IPS-18a (cell line): ENCODE measurements at regions not wholly inside any gene's neighbourhood (a gene's known extent, or its start where the extent isn't known, plus 50 kb on each side); places are given as distances from the start of the nearest gene placed in this dataset.

Source experiments
- H3K27ac ChIP-seq: one replicate; pipeline ENCODE4 v1.5.1; 2013; ENCODE audit warnings: low read length
- H3K27me3 ChIP-seq: one replicate; pipeline ENCODE4 v1.6.1; 2013; ENCODE audit warnings: mild to moderate bottlenecking, low read length; ENCODE audit not compliant: control insufficient read depth, insufficient read depth
- H3K36me3 ChIP-seq: one replicate; pipeline ENCODE4 v1.6.1; 2013; ENCODE audit warnings: low read depth, low read length; ENCODE audit not compliant: control insufficient read depth
- H3K4me1 ChIP-seq: one replicate; pipeline ENCODE4 v1.6.1; 2013; ENCODE audit warnings: low read depth, low read length; ENCODE audit not compliant: control insufficient read depth
- H3K4me3 ChIP-seq: one replicate; pipeline ENCODE4 v1.5.1; 2013; ENCODE audit warnings: low read length
- H3K9ac ChIP-seq: one replicate; pipeline ENCODE4 v1.6.1; 2013; ENCODE audit warnings: mild to moderate bottlenecking, low read length, moderate library complexity
- H3K9me3 ChIP-seq: one replicate; pipeline ENCODE4 v1.6.1; 2013; ENCODE audit warnings: low read depth, low read length; ENCODE audit not compliant: control insufficient read depth

- Histone ChIP-seq H3K9ac (no peak overlapping the region), H3K36me3 (no peaks in the 10 kb centered on the region), H3K4me3 (no peak overlapping the region), H3K9me3 (no peaks in the 10 kb centered on the region), H3K4me1 (peaks cover 6% of the 10 kb centered on the region), H3K27ac (no peak overlapping the region), H3K27me3 (no peaks in the 10 kb centered on the region)
These were observed 190.5 kb upstream of the NRP1 start for GRCh38 chr10:33524966-33525365.

GRCh38 chr10:33524041-33524440 lies 189.6 kb upstream of the NRP1 start:
- Histone ChIP-seq H3K4me3 (no peak overlapping the region), H3K4me1 (peaks cover 15% of the 10 kb centered on the region), H3K9ac (no peak overlapping the region), H3K36me3 (no peaks in the 10 kb centered on the region), H3K27me3 (no peaks in the 10 kb centered on the region), H3K27ac (no peak overlapping the region), H3K9me3 (no peaks in the 10 kb centered on the region)

GRCh38 chr10:33523236-33523792 lies 188.8 kb upstream of the NRP1 start:
- Histone ChIP-seq H3K4me3 (no peak overlapping the region), H3K27ac (no peak overlapping the region), H3K4me1 (peaks cover 19% of the 10 kb centered on the region), H3K9me3 (no peaks in the 10 kb centered on the region), H3K9ac (no peak overlapping the region), H3K36me3 (no peaks in the 10 kb centered on the region), H3K27me3 (no peaks in the 10 kb centered on the region)

GRCh38 chr10:33521904-33522303 lies 187.4 kb upstream of the NRP1 start:
- Histone ChIP-seq H3K9me3 (no peaks in the 10 kb centered on the region), H3K27me3 (no peaks in the 10 kb centered on the region), H3K27ac (no peak overlapping the region), H3K4me3 (no peak overlapping the region), H3K36me3 (no peaks in the 10 kb centered on the region), H3K4me1 (peaks cover 20% of the 10 kb centered on the region), H3K9ac (no peak overlapping the region)

GRCh38 chr10:33521062-33521461 lies 186.6 kb upstream of the NRP1 start:
- Histone ChIP-seq H3K9me3 (no peaks in the 10 kb centered on the region), H3K9ac (no peak overlapping the region), H3K36me3 (no peaks in the 10 kb centered on the region), H3K4me3 (no peak overlapping the region), H3K27ac (no peak overlapping the region), H3K27me3 (no peaks in the 10 kb centered on the region), H3K4me1 (peaks cover 20% of the 10 kb centered on the region)

- H3K9me3 ChIP-seq: no peaks in the 10 kb centered on the region
- no peaks in the 10 kb centered on the region for H3K27me3 ChIP-seq
- H3K4me1 ChIP-seq: peaks cover 20% of the 10 kb centered on the region
- H3K27ac ChIP-seq: no peak overlapping the region
- H3K9ac ChIP-seq: no peak overlapping the region
- no peak overlapping the region for H3K4me3 ChIP-seq
- no peaks in the 10 kb centered on the region for H3K36me3 ChIP-seq
These were observed 185.8 kb upstream of the NRP1 start for GRCh38 chr10:33520223-33520622.

- H3K4me3 ChIP-seq: peak overlapping the region; percentile 46
- H3K36me3 ChIP-seq: no peaks in the 10 kb centered on the region
- H3K9me3 ChIP-seq: no peaks in the 10 kb centered on the region
- peaks cover 20% of the 10 kb centered on the region for H3K4me1 ChIP-seq
- no peak overlapping the region for H3K27ac ChIP-seq
- H3K27me3 ChIP-seq: no peaks in the 10 kb centered on the region
- H3K9ac ChIP-seq: no peak overlapping the region
These were observed 184.8 kb upstream of the NRP1 start for GRCh38 chr10:33519130-33519860.

- no peak overlapping the region for H3K9ac ChIP-seq
- no peak overlapping the region for H3K27ac ChIP-seq
- no peak overlapping the region for H3K4me3 ChIP-seq
- peaks cover 11% of the 10 kb centered on the region for H3K4me1 ChIP-seq
- H3K9me3 ChIP-seq: no peaks in the 10 kb centered on the region
- H3K27me3 ChIP-seq: no peaks in the 10 kb centered on the region
- no peaks in the 10 kb centered on the region for H3K36me3 ChIP-seq
These were observed 175.7 kb upstream of the NRP1 start for GRCh38 chr10:33510206-33510605.

- Histone ChIP-seq H3K4me1 (peaks cover 11% of the 10 kb centered on the region), H3K27ac (peak overlapping the region; percentile 6), H3K4me3 (no peak overlapping the region), H3K9ac (no peak overlapping the region), H3K36me3 (no peaks in the 10 kb centered on the region), H3K27me3 (no peaks in the 10 kb centered on the region), H3K9me3 (no peaks in the 10 kb centered on the region)
These were observed 174.9 kb upstream of the NRP1 start for GRCh38 chr10:33509231-33509831.

- H3K9me3 ChIP-seq: no peaks in the 10 kb centered on the region
- H3K4me3 ChIP-seq: no peak overlapping the region
- no peak overlapping the region for H3K9ac ChIP-seq
- H3K27me3 ChIP-seq: no peaks in the 10 kb centered on the region
- H3K4me1 ChIP-seq: peaks cover 11% of the 10 kb centered on the region
- no peaks in the 10 kb centered on the region for H3K36me3 ChIP-seq
- no peak overlapping the region for H3K27ac ChIP-seq
These were observed 173.4 kb upstream of the NRP1 start for GRCh38 chr10:33507662-33508425.

GRCh38 chr10:33506838-33507661 lies 172.6 kb upstream of the NRP1 start:
- H3K4me3 ChIP-seq: no peak overlapping the region
- H3K27me3 ChIP-seq: no peaks in the 10 kb centered on the region
- H3K9ac ChIP-seq: no peak overlapping the region
- no peaks in the 10 kb centered on the region for H3K36me3 ChIP-seq
- H3K27ac ChIP-seq: no peak overlapping the region
- peaks cover 11% of the 10 kb centered on the region for H3K4me1 ChIP-seq
- H3K9me3 ChIP-seq: no peaks in the 10 kb centered on the region
